Endothelial cell of umbilical vein (primary cell): ENCODE measurements at regions not wholly inside any gene's neighbourhood (a gene's known extent, or its start where the extent isn't known, plus 50 kb on each side); places are given as distances from the start of the nearest gene placed in this dataset.

ENCODE experiments used
- BruUV-seq: library from RNA; stranded (reverse); fragments of 400-500 nt; replicated peaks from 2 replicates; lab custom pipeline; 2021; lab: Mats Ljungman, UMichigan
- CTCF ChIA-PET: fragments of 300-600, 350-600 bp; sonication (Branson Sonifier 250); formaldehyde crosslinking; loops from one replicate; lab custom pipeline; 2021; ENCODE audit warnings: antibody characterized with exemption, inconsistent platforms; lab: Charles Lee
- POLR2A ChIA-PET: fragments of 300-600, 350-600 bp; sonication (Branson Sonifier 250); formaldehyde crosslinking; loops from one replicate; lab custom pipeline; 2021; ENCODE audit warnings: antibody characterized with exemption, inconsistent platforms; lab: Charles Lee
- DNase-seq: peaks from one replicate; pipeline ENCODE4 v3.0.0-alpha.2; 2011; ENCODE audit warnings: low read depth, low spot score
- FAIRE-seq: peaks from 2 replicates; lab custom pipeline; 2011; peaks lifted over from hg19 to GRCh38; lab: Jason Lieb, UNC
- H2AFZ ChIP-seq: 2 replicates; pipeline ENCODE4 v1.6.0; 2012; ENCODE audit warnings: low read depth, low read length, control low read depth, inconsistent platforms
- H3K27ac ChIP-seq: 2 replicates; pipeline ENCODE4 v1.5.1; 2011; ENCODE audit warnings: low read depth, mild to moderate bottlenecking, control low read depth, low read length, moderate library complexity; ENCODE audit not compliant: insufficient read depth
- H3K27me3 ChIP-seq, 2 experiments: 2 replicates each; pipeline versions ENCODE4 v1.6.0 to v1.6.1; 2011; ENCODE audit warnings: low read length in 2 of 2, mixed read lengths in 1 of 2; ENCODE audit not compliant: control insufficient read depth in 2 of 2, insufficient read depth in 2 of 2
- H3K36me3 ChIP-seq, 2 experiments: 2 replicates in 1 of 2; 3 replicates in 1 of 2; pipeline ENCODE4 v1.5.1; 2011; ENCODE audit warnings: low read length in 2 of 2, mild to moderate bottlenecking in 1 of 2, moderate library complexity in 1 of 2; ENCODE audit not compliant: control insufficient read depth in 2 of 2, insufficient read depth in 2 of 2; ENCODE audit errors: extremely low read depth in 1 of 2
- H3K4me1 ChIP-seq: 3 replicates; pipeline ENCODE4 v1.5.1; 2011; ENCODE audit warnings: mild to moderate bottlenecking, low read length; ENCODE audit not compliant: control insufficient read depth, insufficient read depth; ENCODE audit errors: extremely low read depth
- H3K4me2 ChIP-seq: 2 replicates; pipeline ENCODE4 v1.6.1; 2011; ENCODE audit warnings: low read length, control low read depth, mixed read lengths; ENCODE audit not compliant: insufficient read depth
- H3K4me3 ChIP-seq, 3 experiments: fragments of 200-600 bp in 1 of 3; sonication (generic), shearing (Covaris generic) in 1 of 3; replicated peaks in 1 of 3; 2 replicates each; pipeline ENCODE4 v1.5.1; 2011 to 2016; ENCODE audit warnings: control low read depth in 3 of 3, low read length in 3 of 3, mild to moderate bottlenecking in 2 of 3, inconsistent platforms in 1 of 3, low read depth in 1 of 3, moderate library complexity in 1 of 3; ENCODE audit not compliant: insufficient read depth in 1 of 3
- H3K79me2 ChIP-seq: 2 replicates; pipeline ENCODE4 v1.6.0; 2012; ENCODE audit warnings: low read length, inconsistent platforms; ENCODE audit not compliant: control insufficient read depth, insufficient read depth
- H3K9ac ChIP-seq: replicated peaks from 2 replicates; pipeline ENCODE3; 2011; ENCODE audit warnings: low read length, control low read depth; ENCODE audit not compliant: insufficient read depth; ENCODE audit errors: extremely low read depth
- H3K9me1 ChIP-seq: replicated peaks from 3 replicates; pipeline ENCODE4 v1.6.0; 2011; ENCODE audit warnings: mild to moderate bottlenecking, low read length; ENCODE audit not compliant: control insufficient read depth, insufficient read depth; ENCODE audit errors: extremely low read depth
- H3K9me3 ChIP-seq: replicated peaks from 2 replicates; pipeline ENCODE4 v1.5.1; 2012; ENCODE audit warnings: low read length, inconsistent platforms; ENCODE audit not compliant: control insufficient read depth, insufficient read depth
- H4K20me1 ChIP-seq: replicated peaks from 2 replicates; pipeline ENCODE3; 2011; ENCODE audit warnings: mild to moderate bottlenecking, low read length; ENCODE audit not compliant: control insufficient read depth, insufficient read depth; ENCODE audit errors: extremely low read depth
- EZH2 ChIP-seq: IDR thresholded peaks from 2 replicates; pipeline ENCODE4 v1.6.1; 2012; ENCODE audit warnings: borderline replicate concordance, low read depth, mild to moderate bottlenecking, moderate library complexity, low read length, inconsistent platforms; ENCODE audit not compliant: severe bottlenecking
- FOS ChIP-seq: IDR thresholded peaks from 2 replicates; pipeline ENCODE4 v1.6.1; 2011; ENCODE audit warnings: mild to moderate bottlenecking, low read length, moderate library complexity, borderline replicate concordance; ENCODE audit not compliant: insufficient read depth
- GATA2 ChIP-seq: IDR thresholded peaks from 2 replicates; pipeline ENCODE4 v1.7.0; 2011; ENCODE audit warnings: low read depth, mild to moderate bottlenecking, moderate library complexity, mixed read lengths, low read length; ENCODE audit not compliant: insufficient read length, insufficient read depth
- JUN ChIP-seq: IDR thresholded peaks from 2 replicates; pipeline ENCODE4 v1.6.1; 2011; ENCODE audit warnings: borderline replicate concordance, low read depth; ENCODE audit not compliant: insufficient read length, insufficient read depth
- MAX ChIP-seq: IDR thresholded peaks from 2 replicates; pipeline ENCODE4 v1.6.1; 2011; ENCODE audit not compliant: insufficient read depth, insufficient read length
- MYC ChIP-seq: IDR thresholded peaks from one replicate; pipeline ENCODE4 v1.6.1; 2011; ENCODE audit warnings: mild to moderate bottlenecking, low read depth, low read length
- POLR2A ChIP-seq: IDR thresholded peaks from 2 replicates; pipeline ENCODE4 v1.6.1; 2012; ENCODE audit warnings: low read depth, mild to moderate bottlenecking, control low read depth, low read length
- POLR2AphosphoS5 ChIP-seq: IDR thresholded peaks from 2 replicates; pipeline ENCODE4 v1.6.1; 2012; ENCODE audit warnings: low read depth, mild to moderate bottlenecking, control low read depth, low read length, moderate library complexity; ENCODE audit not compliant: insufficient read depth
- dilution Hi-C: fragments of 300-500 bp; cut with MboI; formaldehyde crosslinking; loops from one replicate; pipeline ENCODE4 v1.15.0; 2019; ENCODE audit warnings: low sequenced_read_pairs; ENCODE audit not compliant: extremely low pct_ligation_motif_present
- intact Hi-C: fragments of 100-400 bp; cut with micrococcal nuclease; formaldehyde crosslinking; loops from one replicate; pipeline ENCODE4 v1.10.0; 2022
- TF ChIP-seq, protein P1 (sequence below), 2 donors: IDR thresholded peaks; 1 replicate in 1 of 2; 2 replicates in 1 of 2; pipeline ENCODE4 v1.5.1; 2011; ENCODE audit warnings: low read length in 2 of 2, mild to moderate bottlenecking in 2 of 2, moderate library complexity in 2 of 2, control low read depth in 1 of 2, inconsistent platforms in 1 of 2, low read depth in 1 of 2; ENCODE audit not compliant: insufficient read depth in 1 of 2; ENCODE audit errors: extremely low read depth in 1 of 2

- FAIRE-seq (no peak), DNase-seq (no peak)
- dilution Hi-C loops (no loop called here), intact Hi-C loops (no loop called here)
- no peaks in the 10 kb centered on the region for H4K20me1 ChIP-seq
- ChIA-PET CTCF (no interaction called here), POLR2A (no interaction called here)
- no peak overlapping the region for H2AFZ ChIP-seq
- TF ChIP-seq MAX (no peak), FOS (no peak), POLR2A (no peak), EZH2 (no peak), POLR2AphosphoS5 (no peak), MYC (no peak), GATA2 (no peak), JUN (no peak)
- TF ChIP-seq, protein P1, sequence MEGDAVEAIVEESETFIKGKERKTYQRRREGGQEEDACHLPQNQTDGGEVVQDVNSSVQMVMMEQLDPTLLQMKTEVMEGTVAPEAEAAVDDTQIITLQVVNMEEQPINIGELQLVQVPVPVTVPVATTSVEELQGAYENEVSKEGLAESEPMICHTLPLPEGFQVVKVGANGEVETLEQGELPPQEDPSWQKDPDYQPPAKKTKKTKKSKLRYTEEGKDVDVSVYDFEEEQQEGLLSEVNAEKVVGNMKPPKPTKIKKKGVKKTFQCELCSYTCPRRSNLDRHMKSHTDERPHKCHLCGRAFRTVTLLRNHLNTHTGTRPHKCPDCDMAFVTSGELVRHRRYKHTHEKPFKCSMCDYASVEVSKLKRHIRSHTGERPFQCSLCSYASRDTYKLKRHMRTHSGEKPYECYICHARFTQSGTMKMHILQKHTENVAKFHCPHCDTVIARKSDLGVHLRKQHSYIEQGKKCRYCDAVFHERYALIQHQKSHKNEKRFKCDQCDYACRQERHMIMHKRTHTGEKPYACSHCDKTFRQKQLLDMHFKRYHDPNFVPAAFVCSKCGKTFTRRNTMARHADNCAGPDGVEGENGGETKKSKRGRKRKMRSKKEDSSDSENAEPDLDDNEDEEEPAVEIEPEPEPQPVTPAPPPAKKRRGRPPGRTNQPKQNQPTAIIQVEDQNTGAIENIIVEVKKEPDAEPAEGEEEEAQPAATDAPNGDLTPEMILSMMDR (IDR thresholded peaks at IDR 0.05; ENCODE audit: extremely low read depth in 1 of 2, insufficient read depth in 1 of 2, low read depth in 1 of 2, low read length in 2 of 2), result no peak
- no peak overlapping the region for H3K27ac ChIP-seq
- no TSS peak for BruUV-seq
- no peak overlapping the region for H3K9ac ChIP-seq
- no peaks in the 10 kb centered on the region for H3K4me1 ChIP-seq
- no peaks in the 10 kb centered on the region for H3K9me1 ChIP-seq
- no peaks in the 10 kb centered on the region for H3K36me3 ChIP-seq
- no peak overlapping the region for H3K4me2 ChIP-seq
- H3K79me2 ChIP-seq, result no peaks in the 10 kb centered on the region
- no peak overlapping the region for H3K4me3 ChIP-seq
- H3K9me3 ChIP-seq, result peaks cover 6% of the 10 kb centered on the region
- no peaks in the 10 kb centered on the region for H3K27me3 ChIP-seq
These were observed 410.6 kb downstream of the GLRX3 start for GRCh38 chr10:130546841-130547240.
